OCI-LY1 (cell line): ENCODE measurements at regions not wholly inside any gene's neighbourhood (a gene's known extent, or its start where the extent isn't known, plus 50 kb on each side); places are given as distances from the start of the nearest gene placed in this dataset.

Experiments
- EZH2 ChIP-seq: fragments of 200-600 bp; sonication (generic), shearing (Covaris generic); IDR thresholded peaks from 2 replicates; pipeline ENCODE4 v1.8.0; 2017; ENCODE audit warnings: borderline replicate concordance, mixed run types, mild to moderate bottlenecking, antibody characterized with exemption, low read length, moderate library complexity, mixed read lengths
- TF ChIP-seq, protein P1 (sequence below): fragments of 200-600 bp; sonication (generic), shearing (Covaris generic); IDR thresholded peaks from 2 replicates; pipeline ENCODE4 v1.5.1; 2017; ENCODE audit warnings: mild to moderate bottlenecking, antibody characterized with exemption, low read length, moderate library complexity, mixed read lengths

DNA sequence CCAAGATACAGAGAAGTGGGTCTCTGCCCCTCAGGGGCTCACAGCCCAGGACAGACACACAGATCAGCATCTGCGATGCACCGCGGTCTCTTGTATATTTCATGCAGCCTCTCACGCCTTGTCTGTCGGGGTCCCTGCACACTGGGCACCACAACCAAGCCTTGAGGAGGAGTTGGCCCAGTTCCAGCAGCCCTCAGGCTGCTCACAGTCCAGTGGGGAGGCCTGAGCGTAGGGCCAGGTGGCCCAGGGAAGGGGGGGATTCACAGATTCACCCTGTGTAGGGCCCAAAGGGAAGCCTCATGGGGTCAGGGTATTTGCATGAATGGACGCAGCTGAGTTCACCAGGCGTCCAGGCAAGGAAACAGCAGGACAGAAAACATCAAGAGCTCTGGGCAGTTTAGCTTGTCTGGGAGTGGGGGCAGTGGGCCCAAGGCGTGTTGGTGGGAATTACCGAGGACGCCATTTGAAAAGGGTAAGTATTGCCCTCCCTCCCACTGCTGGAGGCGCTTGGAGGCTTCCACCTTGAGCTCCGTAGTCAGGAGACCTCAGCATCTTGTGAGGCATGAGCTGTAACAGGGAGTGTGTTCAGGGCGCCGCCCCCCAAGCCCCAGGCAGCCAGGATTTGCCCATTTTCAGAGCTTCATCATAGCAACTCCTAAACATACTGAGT is 129.1 kb upstream of the CHST15 start:
- TF ChIP-seq, protein P1, sequence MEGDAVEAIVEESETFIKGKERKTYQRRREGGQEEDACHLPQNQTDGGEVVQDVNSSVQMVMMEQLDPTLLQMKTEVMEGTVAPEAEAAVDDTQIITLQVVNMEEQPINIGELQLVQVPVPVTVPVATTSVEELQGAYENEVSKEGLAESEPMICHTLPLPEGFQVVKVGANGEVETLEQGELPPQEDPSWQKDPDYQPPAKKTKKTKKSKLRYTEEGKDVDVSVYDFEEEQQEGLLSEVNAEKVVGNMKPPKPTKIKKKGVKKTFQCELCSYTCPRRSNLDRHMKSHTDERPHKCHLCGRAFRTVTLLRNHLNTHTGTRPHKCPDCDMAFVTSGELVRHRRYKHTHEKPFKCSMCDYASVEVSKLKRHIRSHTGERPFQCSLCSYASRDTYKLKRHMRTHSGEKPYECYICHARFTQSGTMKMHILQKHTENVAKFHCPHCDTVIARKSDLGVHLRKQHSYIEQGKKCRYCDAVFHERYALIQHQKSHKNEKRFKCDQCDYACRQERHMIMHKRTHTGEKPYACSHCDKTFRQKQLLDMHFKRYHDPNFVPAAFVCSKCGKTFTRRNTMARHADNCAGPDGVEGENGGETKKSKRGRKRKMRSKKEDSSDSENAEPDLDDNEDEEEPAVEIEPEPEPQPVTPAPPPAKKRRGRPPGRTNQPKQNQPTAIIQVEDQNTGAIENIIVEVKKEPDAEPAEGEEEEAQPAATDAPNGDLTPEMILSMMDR, result no peak
- TF ChIP-seq EZH2, result no peak
